Activated T-cell treated with anti-CD3 and anti-CD28 coated beads for 4 hours (primary cell): ENCODE measurements at regions not wholly inside any gene's neighbourhood (a gene's known extent, or its start where the extent isn't known, plus 50 kb on each side); places are given as distances from the start of the nearest gene placed in this dataset.

Experiments used
- DNase-seq: peaks from one replicate; pipeline ENCODE4 v3.0.0-alpha.2; 2020

- DNase-seq = no peak
Measured at GRCh38 chr17:72511242-72511641, 390.4 kb downstream of the SOX9 start.

GRCh38 chr17:72511874-72512273 is 391.1 kb downstream of the SOX9 start:
- no peak for DNase-seq

GRCh38 chr17:72512649-72513556 is 392.1 kb downstream of the SOX9 start:
- no peak for DNase-seq

GRCh38 chr17:72514321-72514861 is 393.6 kb downstream of the SOX9 start:
- no peak for DNase-seq

- DNase-seq = no peak
Measured at GRCh38 chr17:72514891-72515290, 394.1 kb downstream of the SOX9 start.

- DNase-seq = no peak
Measured at GRCh38 chr17:72515291-72516065, 394.7 kb downstream of the SOX9 start.

GRCh38 chr17:72516772-72517399 is 396.1 kb downstream of the SOX9 start:
- DNase-seq = no peak

GRCh38 chr17:72517413-72518158 is 396.8 kb downstream of the SOX9 start:
- no peak for DNase-seq

GRCh38 chr17:72518159-72518732 is 397.4 kb downstream of the SOX9 start:
- no peak for DNase-seq

- no peak for DNase-seq
Measured at GRCh38 chr17:72518753-72519597, 398.2 kb downstream of the SOX9 start.

GRCh38 chr17:72519598-72519936 is 398.7 kb downstream of the SOX9 start:
- no peak for DNase-seq

- DNase-seq = no peak
Measured at GRCh38 chr17:72520665-72521303, 400.0 kb downstream of the SOX9 start.

GRCh38 chr17:72523491-72523890 is 402.7 kb downstream of the SOX9 start:
- DNase-seq = no peak

- no peak for DNase-seq
Measured at GRCh38 chr17:72525225-72526015, 404.6 kb downstream of the SOX9 start.

GRCh38 chr17:72526769-72527168 is 405.9 kb downstream of the SOX9 start:
- DNase-seq = no peak

- no peak for DNase-seq
Measured at GRCh38 chr17:72527789-72528188, 407.0 kb downstream of the SOX9 start.

GRCh38 chr17:72528683-72529082 is 407.9 kb downstream of the SOX9 start:
- no peak for DNase-seq

GRCh38 chr17:72529386-72529785 is 408.6 kb downstream of the SOX9 start:
- no peak for DNase-seq

GRCh38 chr17:72530454-72530853 is 409.6 kb downstream of the SOX9 start:
- DNase-seq = no peak

GRCh38 chr17:72531729-72532128 is 410.9 kb downstream of the SOX9 start:
- no peak for DNase-seq
